Suprapubic skin (tissue), 4 donors: ENCODE measurements at regions not wholly inside any gene's neighbourhood (a gene's known extent, or its start where the extent isn't known, plus 50 kb on each side); places are given as distances from the start of the nearest gene placed in this dataset.

Experiments
- DNase-seq, 2 donors: peaks; one replicate each; pipeline ENCODE4 v3.0.0-alpha.2; 2019; ENCODE audit warnings: low spot score in 2 of 2
- H3K27ac ChIP-seq: fragments of 200-600 bp; sonication (generic); one replicate; pipeline ENCODE4 v1.5.1; 2019
- H3K27me3 ChIP-seq: fragments of 200-600 bp; sonication (generic); one replicate; pipeline ENCODE4 v1.5.1; 2019
- H3K36me3 ChIP-seq: fragments of 200-600 bp; sonication (generic); one replicate; pipeline ENCODE4 v1.5.1; 2019
- H3K4me1 ChIP-seq: fragments of 200-600 bp; sonication (generic); one replicate; pipeline ENCODE4 v1.5.1; 2019
- H3K4me3 ChIP-seq: fragments of 200-600 bp; sonication (generic); one replicate; pipeline ENCODE4 v1.5.1; 2019; ENCODE audit warnings: mild to moderate bottlenecking
- H3K9me3 ChIP-seq: fragments of 200-600 bp; sonication (generic); one replicate; pipeline ENCODE4 v1.5.1; 2019
- EP300 ChIP-seq: sonication (generic); formaldehyde crosslinking; IDR thresholded peaks from one replicate; pipeline ENCODE4 v1.6.1; 2017; ENCODE audit warnings: antibody characterized with exemption
- POLR2A ChIP-seq, 2 donors: fragments of 450-650 bp; IDR thresholded peaks; one replicate each; pipeline ENCODE4 v1.6.1; 2017; ENCODE audit warnings: antibody characterized with exemption in 2 of 2, mild to moderate bottlenecking in 2 of 2, moderate library complexity in 2 of 2
- POLR2AphosphoS5 ChIP-seq, 3 donors: sonication (generic); formaldehyde crosslinking; IDR thresholded peaks; one replicate each; pipeline ENCODE4 v1.6.1; 2017; ENCODE audit warnings: antibody characterized with exemption in 3 of 3
- WGBS: methylation state at CpG from one replicate; pipeline ENCODE4 v1.1.5; 2018; 5-methylcytosine and 5-hydroxymethylcytosine counted together
- TF ChIP-seq, protein P1 (sequence below), 2 donors: fragments of 200-600 bp in 1 of 2; fragments of 450-650 bp in 1 of 2; sonication (generic) in 1 of 2; IDR thresholded peaks; one replicate each; pipeline ENCODE4 v1.5.1; 2016 to 2019; ENCODE audit warnings: antibody characterized with exemption in 2 of 2, mild to moderate bottlenecking in 1 of 2, moderate library complexity in 1 of 2

DNA sequence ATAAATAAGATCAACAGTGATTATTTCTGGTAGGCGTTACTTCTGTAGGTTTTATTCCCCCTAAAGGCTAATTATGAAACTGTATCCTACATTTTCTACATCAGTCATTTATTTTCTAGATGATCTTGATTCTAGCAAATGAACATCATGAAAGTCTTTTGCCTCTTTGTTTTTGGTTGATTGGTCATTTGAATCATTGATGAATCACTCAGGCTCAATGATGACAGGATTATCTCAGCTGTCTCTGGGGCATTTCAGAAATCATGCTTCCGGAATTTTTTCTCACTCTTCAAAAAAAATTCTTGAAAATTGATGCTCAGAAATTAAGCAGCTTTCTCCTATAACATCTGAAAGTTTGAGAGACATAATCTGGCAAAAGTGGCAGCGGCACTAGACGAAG lies 298.9 kb upstream of the TCF4 start:
- DNase-seq: no peak
- WGBS: 93% methylated on average over 4 of the region's 4 CpGs
- Histone ChIP-seq H3K4me3 (no peak overlapping the region), H3K27me3 (peaks cover 3% of the 10 kb centered on the region), H3K4me1 (no peaks in the 10 kb centered on the region), H3K36me3 (no peaks in the 10 kb centered on the region), H3K27ac (no peak overlapping the region), H3K9me3 (no peaks in the 10 kb centered on the region)
- TF ChIP-seq, protein P1, sequence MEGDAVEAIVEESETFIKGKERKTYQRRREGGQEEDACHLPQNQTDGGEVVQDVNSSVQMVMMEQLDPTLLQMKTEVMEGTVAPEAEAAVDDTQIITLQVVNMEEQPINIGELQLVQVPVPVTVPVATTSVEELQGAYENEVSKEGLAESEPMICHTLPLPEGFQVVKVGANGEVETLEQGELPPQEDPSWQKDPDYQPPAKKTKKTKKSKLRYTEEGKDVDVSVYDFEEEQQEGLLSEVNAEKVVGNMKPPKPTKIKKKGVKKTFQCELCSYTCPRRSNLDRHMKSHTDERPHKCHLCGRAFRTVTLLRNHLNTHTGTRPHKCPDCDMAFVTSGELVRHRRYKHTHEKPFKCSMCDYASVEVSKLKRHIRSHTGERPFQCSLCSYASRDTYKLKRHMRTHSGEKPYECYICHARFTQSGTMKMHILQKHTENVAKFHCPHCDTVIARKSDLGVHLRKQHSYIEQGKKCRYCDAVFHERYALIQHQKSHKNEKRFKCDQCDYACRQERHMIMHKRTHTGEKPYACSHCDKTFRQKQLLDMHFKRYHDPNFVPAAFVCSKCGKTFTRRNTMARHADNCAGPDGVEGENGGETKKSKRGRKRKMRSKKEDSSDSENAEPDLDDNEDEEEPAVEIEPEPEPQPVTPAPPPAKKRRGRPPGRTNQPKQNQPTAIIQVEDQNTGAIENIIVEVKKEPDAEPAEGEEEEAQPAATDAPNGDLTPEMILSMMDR (IDR thresholded peaks at IDR 0.05): no peak
- TF ChIP-seq POLR2A (IDR thresholded peaks at IDR 0.05): no peak
- TF ChIP-seq POLR2AphosphoS5 (IDR thresholded peaks at IDR 0.05): no peak
- TF ChIP-seq EP300: no peak

DNA sequence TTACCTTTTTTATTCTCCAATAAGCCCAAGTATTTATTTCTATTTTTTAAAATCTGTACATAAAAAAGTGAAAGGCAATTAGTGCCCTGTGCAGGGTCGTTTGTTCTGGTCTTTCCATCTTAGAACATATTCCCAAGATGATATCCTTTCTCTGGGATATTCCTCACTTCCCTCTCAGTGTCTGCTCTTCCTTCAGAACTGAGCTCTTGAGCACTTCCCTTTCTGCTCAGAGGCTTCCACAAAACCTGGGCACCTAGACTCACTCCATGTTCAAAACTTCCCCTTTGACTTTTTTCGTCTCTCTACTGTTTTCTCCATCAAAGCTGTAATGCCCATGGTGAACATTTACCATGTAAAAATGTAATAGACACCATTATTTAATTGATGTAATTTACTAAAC lies 296.5 kb upstream of the TCF4 start:
- DNase-seq: no peak
- Histone ChIP-seq H3K9me3 (no peaks in the 10 kb centered on the region), H3K4me3 (no peak overlapping the region), H3K27me3 (peaks cover 3% of the 10 kb centered on the region), H3K4me1 (no peaks in the 10 kb centered on the region), H3K27ac (no peak overlapping the region), H3K36me3 (no peaks in the 10 kb centered on the region)
- no peak for TF ChIP-seq EP300
- TF ChIP-seq POLR2AphosphoS5 (IDR thresholded peaks at IDR 0.05): no peak
- no peak for TF ChIP-seq POLR2A (IDR thresholded peaks at IDR 0.05)
- TF ChIP-seq, protein P1 (IDR thresholded peaks at IDR 0.05): no peak
- WGBS: 64% methylated on average over 2 of the region's 2 CpGs

DNA sequence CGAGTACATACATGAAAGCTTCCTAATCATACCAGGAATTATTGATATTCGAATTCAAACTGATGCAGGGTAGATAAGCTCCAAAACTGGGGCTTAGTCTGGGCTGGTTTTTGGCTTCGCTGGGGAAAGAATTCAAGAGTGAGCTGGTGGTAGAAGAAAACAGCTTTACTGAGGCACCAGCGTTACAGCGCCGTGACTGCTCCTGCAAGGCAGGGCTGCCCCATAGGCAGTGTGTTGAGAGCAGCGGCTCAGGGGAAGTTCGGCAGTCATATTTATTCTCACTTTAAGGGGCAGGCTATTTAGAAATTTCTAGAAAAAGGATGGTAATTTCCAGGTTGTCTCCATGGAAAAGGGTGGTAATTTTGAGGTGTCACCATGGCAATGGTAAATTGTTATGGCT lies 292.6 kb upstream of the TCF4 start:
- H3K36me3 ChIP-seq: no peaks in the 10 kb centered on the region
- H3K27ac ChIP-seq: no peak overlapping the region
- DNase-seq: no peak
- H3K4me3 ChIP-seq: no peak overlapping the region
- H3K9me3 ChIP-seq: no peaks in the 10 kb centered on the region
- WGBS: 92% methylated on average over 8 of the region's 8 CpGs
- peaks cover 3% of the 10 kb centered on the region for H3K27me3 ChIP-seq
- TF ChIP-seq POLR2A (IDR thresholded peaks at IDR 0.05): no peak
- TF ChIP-seq, protein P1 (IDR thresholded peaks at IDR 0.05): no peak
- TF ChIP-seq POLR2AphosphoS5 (IDR thresholded peaks at IDR 0.05): no peak
- TF ChIP-seq EP300: no peak
- H3K4me1 ChIP-seq: no peaks in the 10 kb centered on the region

DNA sequence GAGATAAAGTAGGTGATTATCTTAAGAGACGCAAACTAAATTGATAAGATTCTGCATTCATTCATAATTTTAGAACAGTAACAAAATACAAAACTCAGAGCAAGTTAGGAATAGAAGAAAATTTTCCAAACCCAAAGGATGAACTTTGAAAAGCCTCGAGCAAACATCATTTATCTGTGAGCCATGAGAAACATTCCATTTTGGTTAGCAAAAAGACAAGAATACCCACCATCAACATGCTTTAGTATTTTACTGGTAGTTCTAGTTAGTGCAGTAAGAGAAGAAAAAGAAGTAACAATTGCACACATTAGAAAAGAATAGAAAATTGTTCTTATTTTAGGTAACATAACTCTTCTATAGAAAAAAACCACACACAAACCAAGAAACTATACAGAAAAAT lies 291.3 kb upstream of the TCF4 start:
- Histone ChIP-seq H3K36me3 (no peaks in the 10 kb centered on the region), H3K27ac (no peak overlapping the region), H3K27me3 (peaks cover 3% of the 10 kb centered on the region), H3K4me3 (no peak overlapping the region), H3K9me3 (no peaks in the 10 kb centered on the region), H3K4me1 (no peaks in the 10 kb centered on the region)
- no peak for DNase-seq
- TF ChIP-seq, protein P1 (IDR thresholded peaks at IDR 0.05): no peak
- TF ChIP-seq POLR2A (IDR thresholded peaks at IDR 0.05) (no peak), POLR2AphosphoS5 (IDR thresholded peaks at IDR 0.05) (no peak), EP300 (no peak)
- 77% methylated on average over 2 of the region's 2 CpGs for WGBS

DNA sequence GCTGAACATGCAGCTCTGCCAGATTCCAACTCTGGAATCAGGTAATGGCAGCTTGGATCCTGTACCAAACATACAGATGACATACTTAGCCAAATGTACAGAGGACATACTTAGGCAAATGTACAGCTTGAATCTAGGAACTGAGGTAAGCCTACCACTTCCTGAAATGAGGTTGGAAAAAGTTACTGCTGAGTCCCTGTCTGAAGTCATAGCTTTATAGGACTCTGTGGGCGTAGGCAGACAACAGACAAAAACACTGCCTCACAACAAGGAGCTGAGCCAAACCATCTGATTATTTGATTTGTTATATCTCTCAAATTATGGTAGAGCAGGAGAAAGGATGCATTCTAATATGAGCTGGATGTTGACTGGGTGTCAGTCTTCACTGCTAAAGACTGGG lies 290.2 kb upstream of the TCF4 start:
- TF ChIP-seq POLR2AphosphoS5 (IDR thresholded peaks at IDR 0.05) (no peak), POLR2A (IDR thresholded peaks at IDR 0.05) (no peak), EP300 (no peak)
- TF ChIP-seq, protein P1 (IDR thresholded peaks at IDR 0.05): no peak
- Histone ChIP-seq H3K4me3 (no peak overlapping the region), H3K9me3 (no peaks in the 10 kb centered on the region), H3K36me3 (no peaks in the 10 kb centered on the region), H3K27me3 (peaks cover 3% of the 10 kb centered on the region), H3K27ac (no peak overlapping the region), H3K4me1 (no peaks in the 10 kb centered on the region)
- 100% methylated on average over 1 of the region's 1 CpG for WGBS
- DNase-seq: no peak
